GM21390 (cell line): ENCODE measurements at regions not wholly inside any gene's neighbourhood (a gene's known extent, or its start where the extent isn't known, plus 50 kb on each side); places are given as distances from the start of the nearest gene placed in this dataset.
"Not testable (repeated sequence)": the region's sequence is repeated elsewhere in the genome, so short reads cannot be mapped to it uniquely, and the experiment has no call there.

Experiments used
- ATAC-seq: cut with Tn5 transposase; IDR thresholded peaks from one replicate; pipeline ENCODE4 v1.9.1; 2021; ENCODE audit not compliant: unreplicated experiment

GRCh38 chr5:114957384-114957783 lies 212.3 kb downstream of the TRIM36 start:
- peak; percentile 60 for ATAC-seq

- no peak for ATAC-seq
Measured at GRCh38 chr5:114953565-114953964, 216.1 kb downstream of the TRIM36 start.

DNA sequence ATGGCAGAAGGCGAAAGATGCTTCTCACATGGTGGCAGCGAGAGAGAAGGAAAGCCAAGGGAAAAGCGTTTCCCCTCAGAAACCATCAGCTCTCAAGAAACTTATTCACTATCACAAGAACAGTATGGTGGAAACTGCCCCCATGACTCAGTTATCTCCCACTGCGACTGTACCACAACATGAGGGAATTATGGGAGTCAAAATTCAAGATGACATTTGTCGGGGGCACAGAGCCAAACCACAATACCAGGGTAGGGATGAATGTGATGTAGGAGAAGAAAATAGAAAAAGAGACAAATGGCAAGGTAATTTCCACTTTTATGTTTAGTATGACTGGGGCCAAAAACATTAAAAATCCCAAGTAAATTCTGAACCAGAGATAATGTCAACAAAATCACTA lies 216.8 kb downstream of the TRIM36 start:
- no peak for ATAC-seq

DNA sequence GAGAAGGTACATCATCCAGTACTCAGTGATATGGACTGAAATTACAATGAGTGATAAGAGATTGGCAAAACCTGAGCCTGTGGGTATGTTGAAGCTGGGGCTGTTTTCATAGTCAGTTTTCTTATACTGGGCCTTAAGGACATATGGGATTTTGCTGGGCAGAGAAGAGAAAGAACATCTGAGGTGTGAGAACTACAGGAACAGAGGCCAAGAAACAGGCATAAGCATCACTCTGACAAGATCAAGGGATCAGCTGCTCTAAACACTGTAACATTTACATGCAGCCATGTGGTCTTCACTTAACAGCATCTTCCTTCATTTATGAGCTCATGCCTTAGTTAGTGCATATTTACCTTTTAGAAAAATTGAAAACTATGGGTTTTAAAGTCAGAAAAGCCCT lies 220.0 kb downstream of the TRIM36 start:
- ATAC-seq = no peak

GRCh38 chr5:114948986-114949621 lies 220.6 kb downstream of the TRIM36 start:
- no peak for ATAC-seq

GRCh38 chr5:114948363-114948762 lies 221.3 kb downstream of the TRIM36 start:
- ATAC-seq = no peak

GRCh38 chr5:114940709-114941108 lies 229.0 kb downstream of the TRIM36 start:
- no peak for ATAC-seq

DNA sequence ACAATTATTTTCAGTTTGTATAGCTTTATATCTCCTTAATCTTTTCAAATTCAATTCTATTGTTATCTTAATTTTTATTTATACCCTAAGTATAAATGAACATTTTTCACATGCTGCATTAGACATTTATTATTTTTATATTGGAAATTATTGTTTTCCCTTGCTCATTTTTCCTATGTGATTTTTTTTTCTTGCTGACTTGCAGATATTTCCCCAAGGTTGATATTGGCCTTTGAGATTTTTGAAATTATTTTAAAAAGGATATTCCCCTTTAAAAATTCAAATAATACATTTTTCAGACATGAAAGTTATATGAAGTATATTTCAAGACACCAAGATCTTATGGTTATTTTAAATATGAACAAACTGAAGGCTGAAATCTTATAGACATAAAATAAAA lies 234.2 kb downstream of the TRIM36 start:
- no peak for ATAC-seq

- no peak for ATAC-seq
Measured at GRCh38 chr5:114928644-114929462, 240.9 kb downstream of the TRIM36 start.

GRCh38 chr5:114924769-114925168 lies 244.9 kb downstream of the TRIM36 start:
- ATAC-seq = no peak

DNA sequence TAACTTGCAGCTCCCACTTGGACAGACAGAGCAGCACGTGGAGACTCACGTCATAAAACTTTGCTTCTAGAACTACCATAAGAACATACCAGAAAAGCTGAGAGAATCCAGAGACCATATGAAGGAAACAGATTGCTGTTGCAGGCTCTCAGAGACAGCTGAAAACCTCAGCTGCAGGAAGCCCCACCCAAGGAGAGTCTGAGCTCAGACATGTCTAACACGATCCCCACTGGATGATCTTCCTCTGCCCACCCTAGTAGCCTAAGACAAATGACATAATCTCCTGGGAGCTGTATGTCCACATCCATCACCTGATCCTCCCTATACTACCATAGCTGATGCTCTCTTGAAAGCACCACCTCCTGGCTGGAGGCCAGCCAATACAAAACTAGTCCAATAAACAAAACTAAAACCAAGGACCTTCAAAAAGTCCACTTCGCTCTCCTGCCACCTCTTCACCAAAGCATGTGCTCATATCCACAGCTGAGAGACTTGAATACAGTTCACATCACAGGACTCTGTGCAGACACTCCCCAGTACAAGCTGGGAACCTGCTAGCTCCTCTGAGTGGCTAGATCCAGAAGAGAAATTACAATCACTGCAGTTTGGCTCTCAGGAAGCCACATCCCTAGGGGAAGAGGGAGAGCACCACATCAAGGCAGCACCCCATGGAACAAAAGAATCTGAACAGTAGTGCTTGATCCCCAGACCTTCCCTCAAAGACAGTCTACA lies 257.4 kb downstream of the TRIM36 start:
- ATAC-seq = no peak

DNA sequence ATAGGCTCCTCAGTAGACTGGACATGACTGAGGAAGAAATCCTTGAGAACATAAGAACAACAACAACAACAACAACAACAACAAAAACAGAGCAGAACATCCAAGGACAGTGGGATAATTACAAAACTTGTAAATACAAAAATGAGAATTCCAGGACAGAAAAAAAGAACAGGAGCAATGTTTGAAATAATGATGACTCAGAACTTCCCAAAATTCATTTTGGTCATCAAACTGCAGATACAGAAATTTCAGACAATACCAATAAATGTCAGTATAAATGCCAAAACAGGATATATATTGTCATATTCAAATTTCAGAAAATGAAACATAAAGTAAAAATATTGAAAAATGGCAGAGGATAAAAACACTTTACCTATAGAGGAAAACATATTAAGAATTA lies 259.0 kb downstream of the TRIM36 start:
- ATAC-seq = no peak

GRCh38 chr5:114909424-114909823 lies 260.3 kb downstream of the TRIM36 start:
- no peak for ATAC-seq

DNA sequence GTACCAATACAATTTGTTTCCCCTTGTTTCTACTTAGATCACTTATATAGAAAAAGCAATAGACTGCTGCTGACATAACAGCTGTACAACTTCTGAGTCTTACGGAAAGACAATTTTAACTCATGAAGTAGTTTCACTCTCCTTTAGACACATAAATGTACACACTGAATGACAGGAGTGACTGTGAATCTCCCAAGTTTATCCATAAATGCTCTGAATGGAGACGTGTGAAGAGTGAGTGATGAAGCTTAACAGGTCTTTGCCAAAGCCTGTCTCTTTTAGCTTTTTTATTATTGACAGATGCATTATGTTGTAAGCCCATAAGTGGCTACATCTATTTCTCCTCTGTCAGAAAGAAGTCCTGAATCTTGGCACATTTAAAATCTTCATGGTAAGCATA lies 265.9 kb downstream of the TRIM36 start:
- no peak for ATAC-seq

- ATAC-seq = no peak
Measured at GRCh38 chr5:114898602-114899001, 271.1 kb downstream of the TRIM36 start.

GRCh38 chr5:114883675-114884074 lies 286.0 kb downstream of the TRIM36 start:
- ATAC-seq = no peak

DNA sequence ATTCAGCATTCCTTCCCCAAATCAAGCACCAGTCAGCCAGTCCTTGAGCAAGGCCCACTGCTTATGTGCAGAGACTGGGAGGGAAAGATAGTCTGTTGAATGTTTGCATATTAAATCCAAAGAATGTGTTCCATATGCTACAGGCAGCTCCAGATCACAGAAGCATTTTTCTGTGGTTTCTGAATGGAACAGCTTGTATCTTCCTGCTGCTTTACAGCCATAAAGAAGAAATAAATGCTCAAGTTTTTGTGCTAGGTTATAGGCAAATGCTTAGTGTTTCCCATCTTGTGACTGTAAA lies 310.3 kb downstream of the TRIM36 start:
- no peak for ATAC-seq

GRCh38 chr5:114858665-114859437 lies 310.9 kb downstream of the TRIM36 start:
- ATAC-seq = no peak

- no peak for ATAC-seq
Measured at GRCh38 chr5:114857941-114858551, 311.7 kb downstream of the TRIM36 start.

DNA sequence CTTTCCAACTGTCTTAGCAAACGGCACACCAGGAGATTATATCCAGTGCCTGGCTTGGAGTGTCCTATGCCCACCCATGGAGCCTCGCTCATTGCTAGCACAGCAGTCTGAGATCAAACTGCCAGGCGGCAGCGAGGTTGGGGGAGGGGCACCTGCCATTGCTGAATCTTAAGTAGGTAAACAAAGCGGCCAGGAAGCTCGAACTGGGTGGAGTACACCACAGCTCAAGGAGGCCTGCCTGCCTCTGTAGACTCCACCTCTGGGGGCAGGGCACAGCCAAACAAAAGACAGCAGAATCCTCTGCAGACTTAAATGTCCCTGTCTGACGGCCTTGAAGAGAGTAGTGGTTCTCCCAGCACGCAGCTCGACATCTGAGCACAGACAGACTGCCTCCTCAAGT lies 325.0 kb downstream of the TRIM36 start:
- ATAC-seq = not testable (repeated sequence)

- ATAC-seq = no peak
Measured at GRCh38 chr5:114839360-114839759, 330.3 kb downstream of the TRIM36 start.
